SK-N-SH (cell line): ENCODE measurements at regions not wholly inside any gene's neighbourhood (a gene's known extent, or its start where the extent isn't known, plus 50 kb on each side); places are given as distances from the start of the nearest gene placed in this dataset.

Experiments
- CTCF ChIA-PET: fragments of 300-600, 350-600 bp; formaldehyde crosslinking; extraction: SDS; loops from one replicate; lab custom pipeline; 2021; lab: Yijun Ruan, JAX
- POLR2A ChIA-PET: fragments of 350-600 bp; sonication (Branson Sonifier 250); formaldehyde crosslinking; extraction: SDS; loops from one replicate; lab custom pipeline; 2020; ENCODE audit warnings: antibody characterized with exemption, inconsistent platforms; lab: Yijun Ruan, JAX
- DNase-seq: peaks from one replicate; pipeline ENCODE4 v3.0.0; 2012
- H2AFZ ChIP-seq: fragments of 200-600 bp; sonication (generic); 2 replicates; pipeline ENCODE4 v1.8.1; 2016; ENCODE audit warnings: antibody characterized with exemption, mild to moderate bottlenecking, low read depth
- H3F3A ChIP-seq: fragments of 200-600 bp; sonication (generic); replicated peaks from 2 replicates; pipeline ENCODE3; 2016; ENCODE audit warnings: antibody characterized with exemption, mild to moderate bottlenecking; ENCODE audit not compliant: insufficient read depth
- H3K27ac ChIP-seq, 2 experiments: fragments of 200-500 bp in 1 of 2; fragments of 200-600 bp in 1 of 2; sonication (Bioruptor generic) in 1 of 2; sonication (generic), shearing (Covaris generic) in 1 of 2; 2 replicates each; pipeline versions ENCODE4 v1.5.1 to v1.6.1; 2014 to 2016; ENCODE audit warnings: low read depth in 2 of 2, inconsistent platforms in 1 of 2, low read length in 1 of 2, mild to moderate bottlenecking in 1 of 2, mixed read lengths in 1 of 2
- H3K27me3 ChIP-seq: fragments of 200-600 bp; sonication (generic), shearing (Covaris generic); 2 replicates; pipeline ENCODE4 v1.6.1; 2016; ENCODE audit warnings: mixed run types; ENCODE audit not compliant: insufficient read depth
- H3K36me3 ChIP-seq, 2 experiments: fragments of 200-500 bp in 1 of 2; fragments of 200-600 bp in 1 of 2; sonication (Bioruptor generic) in 1 of 2; sonication (generic) in 1 of 2; replicated peaks in 1 of 2; 2 replicates each; pipeline versions ENCODE3 to v1.5.1; 2014 to 2016; ENCODE audit warnings: low read length in 1 of 2, mild to moderate bottlenecking in 1 of 2; ENCODE audit not compliant: insufficient read depth in 2 of 2, control insufficient read depth in 1 of 2
- H3K4me1 ChIP-seq, 2 experiments: fragments of 200-500 bp in 1 of 2; fragments of 200-600 bp in 1 of 2; sonication (Bioruptor generic) in 1 of 2; sonication (generic), shearing (Covaris generic) in 1 of 2; 2 replicates each; pipeline versions ENCODE4 v1.5.1 to v1.6.1; 2014 to 2016; ENCODE audit warnings: low read depth in 1 of 2, low read length in 1 of 2, mixed run types in 1 of 2; ENCODE audit not compliant: insufficient read depth in 2 of 2, control insufficient read depth in 1 of 2
- H3K4me2 ChIP-seq: fragments of 200-600 bp; sonication (generic), shearing (Covaris generic); 2 replicates; pipeline ENCODE4 v1.6.1; 2017; ENCODE audit warnings: mixed run types
- H3K4me3 ChIP-seq, 2 experiments: fragments of 200-500 bp in 1 of 2; fragments of 200-600 bp in 1 of 2; sonication (Bioruptor generic) in 1 of 2; sonication (generic), shearing (Covaris generic) in 1 of 2; 2 replicates each; pipeline versions ENCODE4 v1.5.1 to v1.8.1; 2014 to 2016; ENCODE audit warnings: low read depth in 2 of 2, inconsistent platforms in 1 of 2, low read length in 1 of 2, mild to moderate bottlenecking in 1 of 2, mixed read lengths in 1 of 2, moderate library complexity in 1 of 2
- H3K79me2 ChIP-seq: fragments of 200-600 bp; sonication (generic); 2 replicates; pipeline ENCODE4 v1.8.1; 2017; ENCODE audit warnings: mild to moderate bottlenecking; ENCODE audit not compliant: insufficient read depth
- H3K9ac ChIP-seq: fragments of 200-600 bp; sonication (generic); 2 replicates; pipeline ENCODE4 v1.6.1; 2017; ENCODE audit warnings: mixed run types
- H3K9me2 ChIP-seq: fragments of 200-600 bp; sonication (generic); 2 replicates; pipeline ENCODE4 v1.6.1; 2017; ENCODE audit warnings: mixed run types
- H3K9me3 ChIP-seq: fragments of 200-600 bp; sonication (generic); 2 replicates; pipeline ENCODE4 v1.6.1; 2017; ENCODE audit warnings: mixed run types, mild to moderate bottlenecking, moderate library complexity
- H4K20me1 ChIP-seq: fragments of 200-600 bp; sonication (generic); 2 replicates; pipeline ENCODE4 v1.6.1; 2017; ENCODE audit warnings: mild to moderate bottlenecking, mixed run types; ENCODE audit not compliant: insufficient read depth
- ELF1 ChIP-seq: IDR thresholded peaks from 2 replicates; pipeline ENCODE4 v1.4.0; 2012
- EP300 ChIP-seq, 2 experiments: IDR thresholded peaks; 2 replicates each; pipeline versions ENCODE4 v1.4.0 to v1.6.1; 2012; ENCODE audit warnings: borderline replicate concordance in 1 of 2, low read depth in 1 of 2, low read length in 1 of 2
- FOSL2 ChIP-seq: IDR thresholded peaks from 2 replicates; pipeline ENCODE4 v1.4.0; 2012; ENCODE audit warnings: low read depth, mild to moderate bottlenecking, moderate library complexity, borderline replicate concordance
- FOXJ3 ChIP-seq: sonication (generic); formaldehyde crosslinking; IDR thresholded peaks from 2 replicates; pipeline ENCODE4 v1.5.1; 2020; ENCODE audit warnings: mild to moderate bottlenecking, missing genetic modification reagents
- FOXM1 ChIP-seq: IDR thresholded peaks from 2 replicates; pipeline ENCODE4 v1.4.0; 2012; ENCODE audit warnings: low read depth, mild to moderate bottlenecking
- GABPA ChIP-seq: IDR thresholded peaks from 2 replicates; pipeline ENCODE4 v1.4.0; 2012; ENCODE audit warnings: low read depth, mild to moderate bottlenecking
- JUND ChIP-seq: IDR thresholded peaks from 2 replicates; pipeline ENCODE4 v1.4.0; 2012
- MEF2A ChIP-seq: IDR thresholded peaks from 2 replicates; pipeline ENCODE4 v1.4.0; 2012; ENCODE audit warnings: low read depth, borderline replicate concordance
- NFIC ChIP-seq: IDR thresholded peaks from 2 replicates; pipeline ENCODE4 v1.4.0; 2012; ENCODE audit warnings: borderline replicate concordance
- PBX3 ChIP-seq: IDR thresholded peaks from 2 replicates; pipeline ENCODE4; 2012
- POLR2AphosphoS5 ChIP-seq: IDR thresholded peaks from 2 replicates; pipeline ENCODE4 v1.6.1; 2012; ENCODE audit warnings: low read depth, low read length
- RAD21 ChIP-seq: IDR thresholded peaks from 2 replicates; pipeline ENCODE4 v1.6.1; 2012; ENCODE audit warnings: mild to moderate bottlenecking, low read length
- REST ChIP-seq: IDR thresholded peaks from 2 replicates; pipeline ENCODE4 v1.6.1; 2012; ENCODE audit warnings: mild to moderate bottlenecking, low read depth, low read length, moderate library complexity
- RXRA ChIP-seq: IDR thresholded peaks from 2 replicates; pipeline ENCODE4 v1.4.0; 2012; ENCODE audit warnings: low read depth, mild to moderate bottlenecking, borderline replicate concordance
- SMC3 ChIP-seq: IDR thresholded peaks from 2 replicates; pipeline ENCODE4 v1.6.1; 2012; ENCODE audit warnings: low read depth, low read length, improper control_type of control experiment
- TEAD4 ChIP-seq: IDR thresholded peaks from 2 replicates; pipeline ENCODE4 v1.4.0; 2012; ENCODE audit warnings: mild to moderate bottlenecking, borderline replicate concordance; ENCODE audit not compliant: insufficient read depth
- USF2 ChIP-seq: fragments of 150-350 bp; IDR thresholded peaks from 2 replicates; pipeline ENCODE4 v1.6.1; 2017; ENCODE audit warnings: antibody characterized with exemption, low read length, low read depth, borderline replicate concordance
- WGBS: methylation state at CpG from one replicate; pipeline ENCODE4 v1.1.6; 2017; ENCODE audit warnings: low lambda C conversion rate; 5-methylcytosine and 5-hydroxymethylcytosine counted together

GRCh38 chr18:61085036-61085435, 248.2 kb upstream of the CDH20 start:
- no peak overlapping the region for H3K9ac ChIP-seq
- H3K4me3 ChIP-seq = no peak overlapping the region
- H3K27me3 ChIP-seq = no peaks in the 10 kb centered on the region
- no peak overlapping the region for H2AFZ ChIP-seq
- H3K9me2 ChIP-seq = no peaks in the 10 kb centered on the region
- H3K79me2 ChIP-seq = no peaks in the 10 kb centered on the region
- DNase-seq = no peak
- H3K4me2 ChIP-seq = no peak overlapping the region
- 52% methylated on average over 3 of the region's 3 CpGs for WGBS
- H3F3A ChIP-seq = no peaks in the 10 kb centered on the region
- TF ChIP-seq USF2 (no peak), FOSL2 (no peak), FOXJ3 (CRISPR knock-in tag) (no peak), EP300 (IDR thresholded peaks at IDR 0.05; ENCODE audit: borderline replicate concordance in 1 of 2, low read depth in 1 of 2, low read length in 1 of 2) (no peak), FOXM1 (no peak), ELF1 (no peak), NFIC (no peak), SMC3 (no peak), JUND (no peak), REST (no peak), RXRA (no peak), GABPA (no peak), RAD21 (no peak), POLR2AphosphoS5 (no peak), MEF2A (no peak), PBX3 (no peak), TEAD4 (no peak)
- H3K4me1 ChIP-seq = no peaks in the 10 kb centered on the region
- H3K9me3 ChIP-seq = no peaks in the 10 kb centered on the region
- no peaks in the 10 kb centered on the region for H3K36me3 ChIP-seq
- H4K20me1 ChIP-seq = no peaks in the 10 kb centered on the region
- ChIA-PET POLR2A (no interaction called here), CTCF (no interaction called here)
- no peak overlapping the region for H3K27ac ChIP-seq
